Adrenal gland (tissue), 9 donors: ENCODE measurements at regions not wholly inside any gene's neighbourhood (a gene's known extent, or its start where the extent isn't known, plus 50 kb on each side); places are given as distances from the start of the nearest gene placed in this dataset.

ENCODE experiments used
- DNase-seq, 7 donors: peaks; one replicate each; pipeline ENCODE4 v3.0.0-alpha.2; 2019 to 2020
- H3K27ac ChIP-seq, 5 donors: fragments of 200-600 bp; sonication (generic) in 4 of 5; 1 replicate in 3 of 5; 2 replicates in 2 of 5; pipeline versions ENCODE4 v1.5.1 to v1.8.0; 2016 to 2020; ENCODE audit warnings: mild to moderate bottlenecking in 1 of 5
- H3K27me3 ChIP-seq: fragments of 200-600 bp; 2 replicates; pipeline ENCODE4 v1.8.0; 2021
- H3K36me3 ChIP-seq, 2 donors: fragments of 200-600 bp; replicated peaks in 1 of 2; 1 replicate in 1 of 2; 2 replicates in 1 of 2; pipeline versions ENCODE4 v1.5.1 to v1.8.0; 2018 to 2022
- H3K4me1 ChIP-seq, 2 donors: fragments of 200-600 bp; replicated peaks in 1 of 2; 1 replicate in 1 of 2; 2 replicates in 1 of 2; pipeline versions ENCODE4 v1.5.1 to v1.8.0; 2018 to 2021
- H3K4me3 ChIP-seq, 4 donors: fragments of 200-600 bp; sonication (generic) in 3 of 4; one replicate each; pipeline ENCODE4 v1.5.1; 2016 to 2018
- H3K9me3 ChIP-seq, 3 donors: fragments of 200-600 bp; sonication (generic) in 1 of 3; replicated peaks in 1 of 3; 1 replicate in 2 of 3; 2 replicates in 1 of 3; pipeline versions ENCODE4 v1.5.1 to v1.8.0; 2016 to 2021
- POLR2A ChIP-seq, 2 donors: fragments of 450-650 bp; IDR thresholded peaks; one replicate each; pipeline ENCODE4 v1.6.1; 2017; ENCODE audit warnings: antibody characterized with exemption in 2 of 2, mild to moderate bottlenecking in 2 of 2, moderate library complexity in 1 of 2
- WGBS, 4 donors: extraction: QIAGEN DNeasy Blood & Tissue Kit in 2 of 4; methylation state at CpG; one replicate each; pipeline versions ENCODE4 v1.1.5 to v1.1.7; 2013 to 2017; 5-methylcytosine and 5-hydroxymethylcytosine counted together
- intact Hi-C, 2 donors: fragments of 100-400 bp; cut with DNase I; formaldehyde crosslinking; loops; one replicate each; pipeline versions ENCODE4 v1.14.1 to v1.15.0; 2022 to 2023
- TF ChIP-seq, protein P1 (sequence below), 6 experiments: fragments of 450-650 bp in 4 of 6; fragments of 200-600 bp in 2 of 6; sonication (generic) in 1 of 6; IDR thresholded peaks; 1 replicate in 5 of 6; 2 replicates in 1 of 6; pipeline versions ENCODE4 v1.5.1 to v1.8.0; 2016 to 2021; ENCODE audit warnings: antibody characterized with exemption in 6 of 6, mild to moderate bottlenecking in 2 of 6, moderate library complexity in 1 of 6
- donor health status: healthy with polysubstance abuse.
- donor health status: Bipolar disorder and iron deficiency.
- donor health status: DM: yes; HTN: yes; CAD: no.
- donor health status: DM: no; HTN: no; CAD: no.
- donor health status: DM: no; HTN: no; CAD: no.

DNA sequence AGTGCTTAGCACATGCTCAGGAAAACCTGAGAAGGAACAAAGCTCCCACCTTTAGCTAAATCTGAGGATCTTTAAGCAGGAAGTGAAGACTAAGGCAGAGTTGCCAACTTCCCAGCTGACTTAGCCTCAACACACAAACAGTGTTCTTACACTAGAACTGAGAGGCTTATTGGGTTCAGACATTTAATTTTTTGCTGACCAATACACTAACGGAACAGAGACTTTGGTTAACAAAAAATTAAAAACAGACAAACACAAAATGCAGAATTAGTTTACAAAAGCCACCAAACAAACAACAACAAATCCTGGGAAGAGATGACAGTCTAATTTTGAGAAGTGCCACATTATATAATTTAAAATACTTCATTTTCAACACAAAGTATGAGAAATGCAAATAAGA is 1123.7 kb upstream of the ATXN7L3B start:
- TF ChIP-seq POLR2A (IDR thresholded peaks at IDR 0.05), result no peak
- TF ChIP-seq, protein P1, sequence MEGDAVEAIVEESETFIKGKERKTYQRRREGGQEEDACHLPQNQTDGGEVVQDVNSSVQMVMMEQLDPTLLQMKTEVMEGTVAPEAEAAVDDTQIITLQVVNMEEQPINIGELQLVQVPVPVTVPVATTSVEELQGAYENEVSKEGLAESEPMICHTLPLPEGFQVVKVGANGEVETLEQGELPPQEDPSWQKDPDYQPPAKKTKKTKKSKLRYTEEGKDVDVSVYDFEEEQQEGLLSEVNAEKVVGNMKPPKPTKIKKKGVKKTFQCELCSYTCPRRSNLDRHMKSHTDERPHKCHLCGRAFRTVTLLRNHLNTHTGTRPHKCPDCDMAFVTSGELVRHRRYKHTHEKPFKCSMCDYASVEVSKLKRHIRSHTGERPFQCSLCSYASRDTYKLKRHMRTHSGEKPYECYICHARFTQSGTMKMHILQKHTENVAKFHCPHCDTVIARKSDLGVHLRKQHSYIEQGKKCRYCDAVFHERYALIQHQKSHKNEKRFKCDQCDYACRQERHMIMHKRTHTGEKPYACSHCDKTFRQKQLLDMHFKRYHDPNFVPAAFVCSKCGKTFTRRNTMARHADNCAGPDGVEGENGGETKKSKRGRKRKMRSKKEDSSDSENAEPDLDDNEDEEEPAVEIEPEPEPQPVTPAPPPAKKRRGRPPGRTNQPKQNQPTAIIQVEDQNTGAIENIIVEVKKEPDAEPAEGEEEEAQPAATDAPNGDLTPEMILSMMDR (IDR thresholded peaks at IDR 0.05), result no peak
- no peak for DNase-seq
- Histone ChIP-seq H3K4me3 (no peak overlapping the region), H3K4me1 (no peaks in the 10 kb centered on the region), H3K27ac (no peak overlapping the region), H3K27me3 (no peaks in the 10 kb centered on the region), H3K9me3 (no peaks in the 10 kb centered on the region), H3K36me3 (no peaks in the 10 kb centered on the region)
- intact Hi-C loops, result no loop called here
- WGBS, 4 donors, result 0 to 33% (median 24%) methylated on average over 1 of the region's 1 CpG

DNA sequence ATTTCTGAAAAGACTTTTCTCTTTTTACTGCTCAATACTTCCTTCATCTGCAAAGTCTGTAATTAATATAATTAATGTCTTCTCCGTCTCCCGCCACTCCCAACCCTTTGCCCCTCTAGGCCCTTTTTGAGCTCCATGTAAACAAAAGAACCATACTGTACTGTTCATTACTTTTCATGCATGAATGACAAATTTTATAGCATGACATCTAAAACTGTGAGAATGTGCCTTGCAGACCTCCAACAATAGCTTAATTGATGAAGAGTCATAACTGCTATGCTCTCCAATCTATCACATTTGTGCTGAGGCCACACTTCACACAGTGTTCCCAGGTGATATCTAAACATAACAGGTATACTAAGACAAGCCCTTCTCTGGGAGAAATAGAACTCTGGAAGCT is 1122.7 kb upstream of the ATXN7L3B start:
- no peak for DNase-seq

DNA sequence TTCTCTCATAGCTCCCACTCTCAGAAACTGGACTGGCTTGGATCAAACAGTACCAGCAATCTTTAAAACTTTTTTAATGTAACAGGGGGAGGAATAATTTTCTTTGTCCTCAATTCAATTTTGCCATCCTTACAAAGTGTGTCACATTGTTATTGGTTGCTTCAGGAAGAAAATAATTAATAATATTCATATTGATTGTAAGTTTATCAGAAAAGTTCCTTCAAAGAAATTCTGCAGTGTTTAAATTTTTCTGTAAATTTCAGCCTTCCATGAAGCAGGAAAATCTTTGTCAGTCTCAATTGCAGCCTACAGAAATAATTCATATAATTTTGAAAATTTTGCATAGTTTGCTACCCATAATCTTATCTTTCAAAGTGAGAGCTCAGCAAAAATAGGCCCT is 1119.1 kb upstream of the ATXN7L3B start:
- Histone ChIP-seq H3K27ac (no peak overlapping the region), H3K4me1 (no peaks in the 10 kb centered on the region), H3K4me3 (no peak overlapping the region), H3K27me3 (no peaks in the 10 kb centered on the region), H3K36me3 (no peaks in the 10 kb centered on the region), H3K9me3 (no peaks in the 10 kb centered on the region)
- intact Hi-C loops, result no loop called here
- no peak for DNase-seq
- TF ChIP-seq, protein P1 (IDR thresholded peaks at IDR 0.05), result no peak
- no peak for TF ChIP-seq POLR2A (IDR thresholded peaks at IDR 0.05)

More for the DNA sequence above, 1122.7 kb upstream of the ATXN7L3B start:
- Histone ChIP-seq H3K27me3 (no peaks in the 10 kb centered on the region), H3K27ac (no peak overlapping the region), H3K9me3 (no peaks in the 10 kb centered on the region), H3K36me3 (no peaks in the 10 kb centered on the region), H3K4me3 (no peak overlapping the region), H3K4me1 (no peaks in the 10 kb centered on the region)
- WGBS, 4 donors, result 49 to 57% (median 57%) methylated on average over 2 of the region's 2 CpGs
- no peak for TF ChIP-seq POLR2A (IDR thresholded peaks at IDR 0.05)
- TF ChIP-seq, protein P1 (IDR thresholded peaks at IDR 0.05), result no peak
- intact Hi-C loops, result no loop called here

DNA sequence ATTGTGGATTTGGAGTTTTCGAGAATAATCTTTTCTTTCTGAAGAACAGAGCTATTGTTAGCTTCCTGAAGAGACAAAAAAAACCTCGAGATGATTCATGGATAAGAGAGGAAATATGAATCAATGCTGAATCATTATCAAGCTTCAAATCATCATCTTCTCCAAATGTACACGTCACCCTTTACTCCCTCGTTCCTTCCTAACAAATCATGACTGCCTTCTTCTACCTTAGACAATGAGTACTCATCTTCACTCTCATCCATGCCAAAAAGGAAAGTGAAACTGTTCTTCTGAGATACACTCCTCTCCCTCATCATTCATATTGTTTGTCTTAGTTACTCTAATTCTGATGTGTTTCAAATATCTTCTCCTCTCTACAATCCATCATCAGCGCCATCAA is 1115.8 kb upstream of the ATXN7L3B start:
- DNase-seq, result no peak
- no peaks in the 10 kb centered on the region for H3K36me3 ChIP-seq
- 46 to 48% (median 47%) methylated on average over 5 of the region's 5 CpGs for WGBS, 4 donors
- no peaks in the 10 kb centered on the region for H3K9me3 ChIP-seq
- no peak overlapping the region for H3K27ac ChIP-seq
- no peaks in the 10 kb centered on the region for H3K27me3 ChIP-seq
- no peak overlapping the region for H3K4me3 ChIP-seq
- TF ChIP-seq POLR2A (IDR thresholded peaks at IDR 0.05), result no peak
- TF ChIP-seq, protein P1 (IDR thresholded peaks at IDR 0.05), result no peak
- intact Hi-C loops, result no loop called here
- no peaks in the 10 kb centered on the region for H3K4me1 ChIP-seq
